ENCODE measurements at regions not wholly inside any gene's neighbourhood (a gene's known extent, or its start where the extent isn't known, plus 50 kb on each side); places are given as distances from the start of the nearest gene placed in this dataset.
"Not testable (repeated sequence)": the region's sequence is repeated elsewhere in the genome, so short reads cannot be mapped to it uniquely, and the experiment has no call there.

- DNase-seq (ENCODE audit: low spot score): no peak
- no peak for ATAC-seq (ENCODE audit: low FRiP score)
- no peak for TF ChIP-seq CTCF (IDR thresholded peaks at IDR 0.05)
These were observed 244.1 kb upstream of the RGMB start for GRCh38 chr5:98529321-98529720.

GRCh38 chr5:98530224-98530623 lies 243.2 kb upstream of the RGMB start:
- ATAC-seq (ENCODE audit: low FRiP score) (no peak), DNase-seq (ENCODE audit: low spot score) (no peak)
- no peak for TF ChIP-seq CTCF (IDR thresholded peaks at IDR 0.05)

GRCh38 chr5:98535901-98536300 lies 237.6 kb upstream of the RGMB start:
- DNase-seq (ENCODE audit: low spot score) (no peak), ATAC-seq (ENCODE audit: low FRiP score) (no peak)
- TF ChIP-seq CTCF (IDR thresholded peaks at IDR 0.05): no peak

DNA sequence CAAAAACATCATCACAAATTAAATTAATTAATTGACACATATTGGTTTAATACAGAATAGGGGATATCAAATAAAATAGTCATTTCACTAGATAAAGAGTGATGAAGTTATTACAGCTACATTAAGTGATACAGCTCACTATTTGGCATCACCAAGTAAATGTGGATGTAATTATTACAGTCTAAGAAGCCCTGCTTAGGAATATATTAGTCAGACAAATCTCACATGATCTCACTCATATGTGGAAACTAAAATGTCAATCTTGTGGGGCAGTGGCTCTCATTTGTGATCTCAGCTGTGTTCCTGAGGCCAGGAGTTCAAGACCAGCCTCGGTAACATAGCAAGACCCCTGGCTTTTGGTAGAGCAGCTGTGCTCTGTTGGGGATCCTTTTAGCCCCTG lies 233.4 kb upstream of the RGMB start:
- no peak for TF ChIP-seq CTCF (IDR thresholded peaks at IDR 0.05)
- no peak for DNase-seq (ENCODE audit: low spot score)
- no peak for ATAC-seq (ENCODE audit: low FRiP score)

DNA sequence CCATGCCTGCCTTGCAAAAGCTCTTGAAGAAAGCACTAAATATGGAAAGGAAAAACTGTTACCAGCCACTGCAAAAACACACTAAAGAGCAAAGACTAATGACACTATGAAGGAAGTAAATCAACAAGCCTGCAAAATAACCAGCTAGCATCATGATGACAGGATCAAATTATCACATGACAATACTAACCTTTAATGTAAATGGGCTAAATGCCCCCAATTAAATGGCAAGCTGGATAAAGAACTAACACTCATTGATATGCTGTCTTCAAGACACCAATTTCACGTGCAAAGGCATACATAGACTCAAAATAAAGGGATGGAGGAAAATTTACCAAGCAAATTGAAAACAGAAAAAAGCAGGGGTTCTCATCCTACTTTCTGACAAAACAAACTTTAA lies 231.8 kb upstream of the RGMB start:
- no peak for ATAC-seq (ENCODE audit: low FRiP score)
- no peak for DNase-seq (ENCODE audit: low spot score)
- TF ChIP-seq CTCF (IDR thresholded peaks at IDR 0.05): no peak

GRCh38 chr5:98543490-98543889 lies 230.0 kb upstream of the RGMB start:
- TF ChIP-seq CTCF (IDR thresholded peaks at IDR 0.05): no peak
- ATAC-seq (ENCODE audit: low FRiP score) (no peak), DNase-seq (ENCODE audit: low spot score) (no peak)

DNA sequence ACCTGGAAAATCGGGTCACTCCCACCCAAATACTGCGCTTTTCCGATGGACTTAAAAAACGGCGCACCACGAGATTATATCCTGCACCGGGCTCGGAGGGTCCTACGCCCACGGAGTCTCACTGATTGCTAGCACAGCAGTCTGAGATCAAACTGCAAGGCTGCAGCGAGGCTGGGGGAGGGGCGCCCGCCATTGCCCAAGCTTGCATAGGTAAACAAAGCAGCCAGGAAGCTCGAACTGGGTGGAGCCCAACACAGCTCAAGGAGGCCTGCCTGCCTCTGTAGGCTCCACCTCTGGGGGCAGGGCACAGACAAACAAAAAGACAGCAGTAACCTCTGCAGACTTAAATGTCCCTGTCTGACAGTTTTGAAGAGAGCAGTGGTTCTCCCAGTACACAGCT lies 226.5 kb upstream of the RGMB start:
- not testable (repeated sequence) for ATAC-seq (ENCODE audit: low FRiP score); DNase-seq (ENCODE audit: low spot score)

DNA sequence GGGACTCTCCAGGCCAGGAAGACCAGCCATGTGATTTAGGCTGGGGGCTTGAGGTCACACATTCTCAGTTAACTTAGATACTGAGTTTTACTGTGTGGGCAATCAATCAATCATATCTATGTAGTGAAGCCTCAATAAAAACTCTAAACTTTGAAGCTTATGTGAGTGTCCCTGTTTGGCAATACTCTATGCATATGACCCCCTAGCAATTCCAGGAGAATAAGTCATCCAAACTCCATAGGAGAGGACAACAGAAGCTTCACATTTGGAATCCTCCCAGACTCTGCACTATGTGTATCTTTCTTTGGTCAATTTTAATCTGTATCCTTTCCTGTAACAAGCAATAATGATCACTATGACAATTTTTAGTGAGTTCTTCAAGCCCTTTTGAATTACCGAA lies 216.8 kb upstream of the RGMB start:
- TF ChIP-seq CTCF (IDR thresholded peaks at IDR 0.05): no peak
- DNase-seq (ENCODE audit: low spot score) (no peak), ATAC-seq (ENCODE audit: low FRiP score) (no peak)
